K562 (cell line): ENCODE measurements at regions not wholly inside any gene's neighbourhood (a gene's known extent, or its start where the extent isn't known, plus 50 kb on each side); places are given as distances from the start of the nearest gene placed in this dataset.
A peak's percentile ranks its signal among the peaks of the same experiment; 100 is the strongest.

ENCODE experiments used
- ATAC-seq: fragments of 200-7000 bp; cut with Tn5 transposase; 3 replicates; pipeline ENCODE4 v1.9.1; 2020; ENCODE audit warnings: moderate library complexity
- BruUV-seq: library from RNA; stranded (reverse); fragments of 400-500 nt; replicated peaks from 2 replicates; lab custom pipeline; 2021; lab: Mats Ljungman, UMichigan
- CTCF ChIA-PET: fragments of 300-600 bp; formaldehyde crosslinking; extraction: SDS; loops from one replicate; lab custom pipeline; 2021; ENCODE audit warnings: low intra/inter-chr PET ratio; lab: Yijun Ruan, JAX
- POLR2A ChIA-PET: fragments of 300-600, 350-650 bp; sonication (Branson Sonifier 250); formaldehyde crosslinking; extraction: SDS; loops from one replicate; lab custom pipeline; 2021; ENCODE audit warnings: antibody characterized with exemption, inconsistent platforms; lab: Yijun Ruan, JAX
- DNase-seq, 4 experiments: peaks; one replicate each; pipeline versions ENCODE4 v3.0.0 to v3.0.0-alpha.2; 2011 to 2018; ENCODE audit warnings: low spot score in 3 of 4, mixed read lengths in 3 of 4; ENCODE audit errors: extremely low read depth in 1 of 4
- FAIRE-seq: peaks from 2 replicates; lab custom pipeline; 2011; peaks lifted over from hg19 to GRCh38; lab: Jason Lieb, UNC
- H2AFZ ChIP-seq: 2 replicates; pipeline ENCODE4 v1.6.0; 2011; ENCODE audit warnings: low read depth, low read length, control low read depth, inconsistent platforms
- H3K27ac ChIP-seq: fragments of 200-600 bp; 3 replicates; pipeline ENCODE4 v1.8.0; 2011; ENCODE audit warnings: low read depth, mild to moderate bottlenecking, control low read depth, inconsistent platforms, low read length, moderate library complexity, mixed read lengths; ENCODE audit errors: extremely low read depth
- H3K27me3 ChIP-seq, 2 experiments: fragments of 300-600 bp in 1 of 2; 2 replicates in 1 of 2; 3 replicates in 1 of 2; pipeline versions ENCODE4 v1.6.0 to v1.8.0; 2011; ENCODE audit warnings: inconsistent platforms in 2 of 2, low read length in 2 of 2, mild to moderate bottlenecking in 1 of 2, mixed read lengths in 1 of 2, moderate library complexity in 1 of 2; ENCODE audit not compliant: control insufficient read depth in 2 of 2, insufficient read depth in 2 of 2
- H3K36me3 ChIP-seq: fragments of 300-600 bp; 3 replicates; pipeline ENCODE4 v1.8.0; 2011; ENCODE audit warnings: mild to moderate bottlenecking, low read length, inconsistent platforms; ENCODE audit not compliant: control insufficient read depth, insufficient read depth
- H3K4me1 ChIP-seq, 2 experiments: fragments of 200-600 bp in 1 of 2; replicated peaks in 1 of 2; 2 replicates in 1 of 2; 3 replicates in 1 of 2; pipeline versions ENCODE4 v1.5.1 to v1.8.0; 2011; ENCODE audit warnings: inconsistent platforms in 2 of 2, low read length in 2 of 2, mild to moderate bottlenecking in 1 of 2, mixed read lengths in 1 of 2, moderate library complexity in 1 of 2; ENCODE audit not compliant: control insufficient read depth in 2 of 2, insufficient read depth in 2 of 2
- H3K4me2 ChIP-seq: 2 replicates; pipeline ENCODE4 v1.6.1; 2011; ENCODE audit warnings: low read length, control low read depth, inconsistent platforms, mixed read lengths; ENCODE audit not compliant: insufficient read depth
- H3K4me3 ChIP-seq: fragments of 200-600 bp; sonication (generic), shearing (Covaris generic); 2 replicates; pipeline ENCODE4 v1.5.1; 2016; ENCODE audit warnings: control low read depth, inconsistent platforms
- H3K79me2 ChIP-seq: fragments of 200-600 bp; 3 replicates; pipeline ENCODE4 v1.8.0; 2011; ENCODE audit warnings: low read length, inconsistent platforms; ENCODE audit not compliant: control insufficient read depth, insufficient read depth
- H3K9ac ChIP-seq, 2 experiments: 2 replicates each; pipeline versions ENCODE4 v1.6.0 to v1.6.1; 2011; ENCODE audit warnings: low read depth in 2 of 2, low read length in 2 of 2, control low read depth in 1 of 2, inconsistent platforms in 1 of 2, mild to moderate bottlenecking in 1 of 2, mixed read lengths in 1 of 2; ENCODE audit not compliant: insufficient read depth in 1 of 2
- H3K9me1 ChIP-seq: one replicate; pipeline ENCODE4 v1.6.0; 2011; ENCODE audit warnings: inconsistent platforms, mild to moderate bottlenecking, low read length, moderate library complexity; ENCODE audit not compliant: control insufficient read depth, insufficient read depth
- H3K9me3 ChIP-seq: replicated peaks from 2 replicates; pipeline ENCODE4 v1.5.1; 2011; ENCODE audit warnings: low read depth, low read length, inconsistent platforms; ENCODE audit not compliant: control insufficient read depth, insufficient read depth
- H4K20me1 ChIP-seq: replicated peaks from 2 replicates; pipeline ENCODE4 v1.6.1; 2011; ENCODE audit warnings: low read length, inconsistent platforms, mixed read lengths; ENCODE audit not compliant: control insufficient read depth, insufficient read depth
- SIRT6 ChIP-seq: IDR thresholded peaks from one replicate; pipeline ENCODE4 v1.6.1; 2012; ENCODE audit warnings: low read depth, mild to moderate bottlenecking, control low read depth, inconsistent platforms, low read length, moderate library complexity
- ZBTB11 ChIP-seq, 3 experiments: fragments of 200-800 bp in 1 of 3; fragments of 250-450 bp in 1 of 3; fragments of 450-650 bp in 1 of 3; sonication (Bioruptor Pico) in 1 of 3; sonication (Bioruptor generic) in 1 of 3; formaldehyde crosslinking in 1 of 3; IDR thresholded peaks; 2 replicates each; pipeline versions ENCODE4 v1.6.1 to v1.8.0; 2016 to 2022; ENCODE audit warnings: mild to moderate bottlenecking in 2 of 3, missing genetic modification characterization in 2 of 3, missing compliant biosample characterization in 1 of 3, moderate library complexity in 1 of 3
- WGBS: fragments of 100-300 bp; shearing (Covaris generic); methylation state at CpG from one replicate; pipeline ENCODE4 v1.1.6; 2016; ENCODE audit warnings: low coverage, mixed read lengths; ENCODE audit not compliant: insufficient coverage; ENCODE audit errors: missing lambda C conversion rate; 5-methylcytosine and 5-hydroxymethylcytosine counted together
- in situ Hi-C: fragments of 300-500 bp; cut with MboI; formaldehyde crosslinking; loops from 4 replicates; pipeline ENCODE4 v1.15.0; 2018; ENCODE audit warnings: inconsistent platforms, mixed read lengths
- intact Hi-C: fragments of 100-400 bp; cut with micrococcal nuclease; formaldehyde crosslinking; loops from 2 replicates; pipeline ENCODE4 v1.14.2; 2022

GRCh38 chr20:60257671-60258070 is 299.4 kb downstream of the CDH26 start:
- no peak for FAIRE-seq
- intact Hi-C loops, result no loop called here

More at GRCh38 chr20:60257671-60258070, 299.4 kb downstream of the CDH26 start:
- Histone ChIP-seq H3K79me2 (no peaks in the 10 kb centered on the region), H3K36me3 (no peaks in the 10 kb centered on the region), H3K4me3 (no peak overlapping the region), H3K9me3 (no peaks in the 10 kb centered on the region), H2AFZ (no peak overlapping the region), H4K20me1 (no peaks in the 10 kb centered on the region), H3K27me3 (no peaks in the 10 kb centered on the region; a peak in 1 of 5 replicates), H3K27ac (no peak overlapping the region), H3K4me1 (no peaks in the 10 kb centered on the region), H3K4me2 (no peak overlapping the region), H3K9me1 (peaks cover 2% of the 10 kb centered on the region), H3K9ac (no peak overlapping the region)
- ChIA-PET CTCF (no interaction called here), POLR2A (no interaction called here)
- DNase-seq (no peak), ATAC-seq (no peak)
- in situ Hi-C loops, result no loop called here
- no TSS peak for BruUV-seq
- WGBS, result 0% methylated on average over 3 of the region's 3 CpGs
- TF ChIP-seq SIRT6 (no peak), ZBTB11 (CRISPR knock-in tag; IDR thresholded peaks at IDR 0.05) (0 out of 6 replicates have a peak, but pooled peaks of 1 of the 3 experiments have one; percentile 13)
